ENCODE measurements at regions not wholly inside any gene's neighbourhood (a gene's known extent, or its start where the extent isn't known, plus 50 kb on each side); places are given as distances from the start of the nearest gene placed in this dataset.
"Not testable (repeated sequence)": the region's sequence is repeated elsewhere in the genome, so short reads cannot be mapped to it uniquely, and the experiment has no call there.

- 100% methylated on average over 1 of the region's 3 CpGs for WGBS (ENCODE audit: insufficient coverage)
- Histone ChIP-seq H3K27me3 (ENCODE audit: control insufficient read depth, insufficient read depth, low read length) (no peaks in the 10 kb centered on the region), H3K36me3 (ENCODE audit: control insufficient read depth, insufficient read depth, low read length) (no peaks in the 10 kb centered on the region), H3K9me3 (replicated peaks; ENCODE audit: control insufficient read depth, low read depth, low read length) (peaks cover 3% of the 10 kb centered on the region), H3K27ac (ENCODE audit: low read length) (no peak overlapping the region), H3K4me1 (ENCODE audit: control insufficient read depth, insufficient read depth, low read length) (no peaks in the 10 kb centered on the region), H3K4me3 (ENCODE audit: low read length) (no peak overlapping the region)
- DNase-seq: peak; percentile 23
Observed at GRCh38 chr9:75372499-75373268, 284.4 kb downstream of the OSTF1 start.

GRCh38 chr9:75376680-75377254, 288.5 kb downstream of the OSTF1 start:
- Histone ChIP-seq H3K4me3 (ENCODE audit: low read length) (no peak overlapping the region), H3K36me3 (ENCODE audit: control insufficient read depth, insufficient read depth, low read length) (no peaks in the 10 kb centered on the region), H3K27ac (ENCODE audit: low read length) (no peak overlapping the region), H3K4me1 (ENCODE audit: control insufficient read depth, insufficient read depth, low read length) (no peaks in the 10 kb centered on the region), H3K27me3 (ENCODE audit: control insufficient read depth, insufficient read depth, low read length) (no peaks in the 10 kb centered on the region), H3K9me3 (replicated peaks; ENCODE audit: control insufficient read depth, low read depth, low read length) (peaks cover 3% of the 10 kb centered on the region)
- no peak for DNase-seq
- 80% methylated on average over 1 of the region's 3 CpGs for WGBS (ENCODE audit: insufficient coverage)

- peak; percentile 15 for DNase-seq
- H3K4me3 ChIP-seq (ENCODE audit: low read length): no peak overlapping the region
- H3K4me1 ChIP-seq (ENCODE audit: control insufficient read depth, insufficient read depth, low read length): no peaks in the 10 kb centered on the region
- no peaks in the 10 kb centered on the region for H3K27me3 ChIP-seq (ENCODE audit: control insufficient read depth, insufficient read depth, low read length)
- no peak overlapping the region for H3K27ac ChIP-seq (ENCODE audit: low read length)
- no peaks in the 10 kb centered on the region for H3K36me3 ChIP-seq (ENCODE audit: control insufficient read depth, insufficient read depth, low read length)
- peaks cover 3% of the 10 kb centered on the region for H3K9me3 ChIP-seq (replicated peaks; ENCODE audit: control insufficient read depth, low read depth, low read length)
- WGBS (ENCODE audit: insufficient coverage): 31% methylated on average over 6 of the region's 9 CpGs
Observed at GRCh38 chr9:75378036-75378435, 289.7 kb downstream of the OSTF1 start.

- Histone ChIP-seq H3K4me3 (ENCODE audit: low read length) (no peak overlapping the region), H3K36me3 (ENCODE audit: control insufficient read depth, insufficient read depth, low read length) (no peaks in the 10 kb centered on the region), H3K4me1 (ENCODE audit: control insufficient read depth, insufficient read depth, low read length) (no peaks in the 10 kb centered on the region), H3K27ac (ENCODE audit: low read length) (no peak overlapping the region), H3K9me3 (replicated peaks; ENCODE audit: control insufficient read depth, low read depth, low read length) (peaks cover 3% of the 10 kb centered on the region), H3K27me3 (ENCODE audit: control insufficient read depth, insufficient read depth, low read length) (no peaks in the 10 kb centered on the region)
- no CpG with 5 or more reads among the region's 1 CpG for WGBS (ENCODE audit: insufficient coverage)
- DNase-seq: no peak
Observed at GRCh38 chr9:75378926-75379325, 290.6 kb downstream of the OSTF1 start.

- Histone ChIP-seq H3K27ac (ENCODE audit: low read length) (no peak overlapping the region), H3K9me3 (replicated peaks; ENCODE audit: control insufficient read depth, low read depth, low read length) (peaks cover 5% of the 10 kb centered on the region), H3K4me1 (ENCODE audit: control insufficient read depth, insufficient read depth, low read length) (no peaks in the 10 kb centered on the region), H3K4me3 (ENCODE audit: low read length) (no peak overlapping the region), H3K27me3 (ENCODE audit: control insufficient read depth, insufficient read depth, low read length) (no peaks in the 10 kb centered on the region), H3K36me3 (ENCODE audit: control insufficient read depth, insufficient read depth, low read length) (no peaks in the 10 kb centered on the region)
- WGBS (ENCODE audit: insufficient coverage): no CpG with 5 or more reads among the region's 2 CpGs
- DNase-seq: no peak
Observed at GRCh38 chr9:75382126-75382525, 293.8 kb downstream of the OSTF1 start.

GRCh38 chr9:75383420-75384034, 295.2 kb downstream of the OSTF1 start:
- no CpG with 5 or more reads among the region's 1 CpG for WGBS (ENCODE audit: insufficient coverage)
- not testable (repeated sequence) for H3K27me3 ChIP-seq (ENCODE audit: control insufficient read depth, insufficient read depth, low read length); H3K9me3 ChIP-seq (replicated peaks; ENCODE audit: control insufficient read depth, low read depth, low read length); H3K4me1 ChIP-seq (ENCODE audit: control insufficient read depth, insufficient read depth, low read length); H3K4me3 ChIP-seq (ENCODE audit: low read length); DNase-seq; H3K27ac ChIP-seq (ENCODE audit: low read length); H3K36me3 ChIP-seq (ENCODE audit: control insufficient read depth, insufficient read depth, low read length)

- Histone ChIP-seq H3K4me1 (ENCODE audit: control insufficient read depth, insufficient read depth, low read length) (no peaks in the 10 kb centered on the region), H3K36me3 (ENCODE audit: control insufficient read depth, insufficient read depth, low read length) (no peaks in the 10 kb centered on the region), H3K4me3 (ENCODE audit: low read length) (no peak overlapping the region), H3K27me3 (ENCODE audit: control insufficient read depth, insufficient read depth, low read length) (no peaks in the 10 kb centered on the region), H3K9me3 (replicated peaks; ENCODE audit: control insufficient read depth, low read depth, low read length) (peaks cover 5% of the 10 kb centered on the region), H3K27ac (ENCODE audit: low read length) (no peak overlapping the region)
- no peak for DNase-seq
Observed at GRCh38 chr9:75385236-75385635, 296.9 kb downstream of the OSTF1 start.

GRCh38 chr9:75389101-75389500, 300.8 kb downstream of the OSTF1 start:
- DNase-seq: peak; percentile 52
- H3K27ac ChIP-seq (ENCODE audit: low read length): no peak overlapping the region
- no peaks in the 10 kb centered on the region for H3K4me1 ChIP-seq (ENCODE audit: control insufficient read depth, insufficient read depth, low read length)

GRCh38 chr9:75390951-75391350, 302.6 kb downstream of the OSTF1 start:
- Histone ChIP-seq H3K27me3 (ENCODE audit: control insufficient read depth, insufficient read depth, low read length) (no peaks in the 10 kb centered on the region), H3K9me3 (replicated peaks; ENCODE audit: control insufficient read depth, low read depth, low read length) (no peaks in the 10 kb centered on the region), H3K4me1 (ENCODE audit: control insufficient read depth, insufficient read depth, low read length) (no peaks in the 10 kb centered on the region), H3K27ac (ENCODE audit: low read length) (no peak overlapping the region), H3K4me3 (ENCODE audit: low read length) (no peak overlapping the region), H3K36me3 (ENCODE audit: control insufficient read depth, insufficient read depth, low read length) (no peaks in the 10 kb centered on the region)
- WGBS (ENCODE audit: insufficient coverage): no CpG with 5 or more reads among the region's 5 CpGs
- no peak for DNase-seq

More at GRCh38 chr9:75389101-75389500, 300.8 kb downstream of the OSTF1 start:
- WGBS (ENCODE audit: insufficient coverage): no CpG with 5 or more reads among the region's 2 CpGs
- Histone ChIP-seq H3K9me3 (replicated peaks; ENCODE audit: control insufficient read depth, low read depth, low read length) (peaks cover 5% of the 10 kb centered on the region), H3K4me3 (ENCODE audit: low read length) (no peak overlapping the region), H3K27me3 (ENCODE audit: control insufficient read depth, insufficient read depth, low read length) (no peaks in the 10 kb centered on the region), H3K36me3 (ENCODE audit: control insufficient read depth, insufficient read depth, low read length) (no peaks in the 10 kb centered on the region)

- DNase-seq: no peak
- Histone ChIP-seq H3K36me3 (ENCODE audit: control insufficient read depth, insufficient read depth, low read length) (no peaks in the 10 kb centered on the region), H3K9me3 (replicated peaks; ENCODE audit: control insufficient read depth, low read depth, low read length) (no peaks in the 10 kb centered on the region), H3K4me1 (ENCODE audit: control insufficient read depth, insufficient read depth, low read length) (no peaks in the 10 kb centered on the region), H3K27ac (ENCODE audit: low read length) (no peak overlapping the region), H3K4me3 (ENCODE audit: low read length) (no peak overlapping the region), H3K27me3 (ENCODE audit: control insufficient read depth, insufficient read depth, low read length) (no peaks in the 10 kb centered on the region)
- WGBS (ENCODE audit: insufficient coverage): no CpG with 5 or more reads among the region's 8 CpGs
Observed at GRCh38 chr9:75391497-75391896, 303.2 kb downstream of the OSTF1 start.
